AG04449 (cell line): ENCODE measurements at regions not wholly inside any gene's neighbourhood (a gene's known extent, or its start where the extent isn't known, plus 50 kb on each side); places are given as distances from the start of the nearest gene placed in this dataset.

Source experiments
- CTCF ChIA-PET: fragments of 350-600 bp; formaldehyde crosslinking; extraction: SDS; loops from one replicate; lab custom pipeline; 2021; ENCODE audit warnings: antibody characterized with exemption; lab: Yijun Ruan, JAX
- POLR2A ChIA-PET: fragments of 400-600, 350-600 bp; formaldehyde crosslinking; extraction: SDS; loops from one replicate; lab custom pipeline; 2020; ENCODE audit warnings: antibody characterized with exemption, inconsistent platforms; lab: Yijun Ruan, JAX
- DNase-seq: peaks from one replicate; pipeline ENCODE4 v3.0.0-alpha.2; 2010; ENCODE audit warnings: low read depth, low spot score
- H3K4me3 ChIP-seq: 2 replicates; pipeline ENCODE4 v1.5.1; 2011; ENCODE audit warnings: low read depth, mild to moderate bottlenecking, control low read depth, low read length
- CTCF ChIP-seq: IDR thresholded peaks from one replicate; pipeline ENCODE4 v1.5.1; 2011; ENCODE audit warnings: mild to moderate bottlenecking, moderate library complexity, low read length, control low read depth, inconsistent platforms; ENCODE audit not compliant: insufficient read depth; ENCODE audit errors: missing control alignments

GRCh38 chr12:91556909-91557308, 374.3 kb upstream of the DCN start:
- TF ChIP-seq CTCF, result no peak
- POLR2A ChIA-PET, result no interaction called here

DNA sequence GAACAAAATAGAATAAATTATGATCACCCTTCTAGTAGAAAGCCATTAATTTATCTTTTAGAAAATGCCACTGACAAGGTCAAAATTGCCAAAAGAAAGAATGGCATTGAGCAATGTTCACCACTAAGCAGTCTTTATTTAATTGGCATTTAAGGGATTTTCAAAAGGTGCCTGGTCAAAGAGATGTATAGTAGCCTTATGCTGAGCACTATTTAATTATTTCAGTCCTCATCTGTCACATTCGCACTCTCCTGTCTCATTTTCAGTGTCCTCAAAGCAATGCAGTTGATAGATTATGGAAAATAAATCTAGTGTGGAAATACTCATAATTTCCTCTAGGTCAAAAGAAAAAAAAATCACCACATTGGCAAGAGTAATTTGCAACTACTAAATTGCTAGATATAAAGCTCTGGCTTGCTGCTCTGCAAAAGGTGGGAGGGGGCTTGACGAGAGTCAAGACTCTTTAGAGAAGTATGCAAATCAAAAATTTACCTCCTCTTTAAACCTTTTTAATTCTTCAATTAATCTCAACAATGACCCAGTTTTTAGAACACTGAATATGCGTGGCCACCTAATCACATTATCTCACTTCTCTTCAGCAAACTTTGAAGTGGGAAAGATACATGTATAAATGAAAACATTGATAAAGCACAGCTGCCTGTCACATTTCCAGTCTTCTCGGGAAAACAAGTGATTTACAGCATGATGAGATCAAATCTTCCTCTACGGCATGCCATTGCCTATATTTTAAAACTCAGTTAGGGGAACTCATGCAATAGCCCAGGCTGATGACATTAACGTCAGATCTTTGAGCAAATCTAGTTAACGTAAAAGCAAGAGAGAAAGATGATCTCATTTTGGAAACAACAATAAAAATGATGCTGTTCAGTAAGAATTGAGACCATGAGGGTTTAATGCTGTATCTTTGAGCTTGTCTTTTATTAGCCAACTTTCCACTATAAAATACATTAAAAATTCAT, 373.1 kb upstream of the DCN start:
- TF ChIP-seq CTCF, result no peak
- POLR2A ChIA-PET, result no interaction called here
- no peak for DNase-seq
- CTCF ChIA-PET, result no interaction called here
- H3K4me3 ChIP-seq, result no peak overlapping the region

More at GRCh38 chr12:91556909-91557308, 374.3 kb upstream of the DCN start:
- DNase-seq, result no peak
- H3K4me3 ChIP-seq, result no peak overlapping the region
- CTCF ChIA-PET, result no interaction called here

- TF ChIP-seq CTCF, result no peak
- POLR2A ChIA-PET, result no interaction called here
- CTCF ChIA-PET, result no interaction called here
- no peak overlapping the region for H3K4me3 ChIP-seq
- no peak for DNase-seq
Measured at GRCh38 chr12:91551927-91552326, 369.3 kb upstream of the DCN start.

DNA sequence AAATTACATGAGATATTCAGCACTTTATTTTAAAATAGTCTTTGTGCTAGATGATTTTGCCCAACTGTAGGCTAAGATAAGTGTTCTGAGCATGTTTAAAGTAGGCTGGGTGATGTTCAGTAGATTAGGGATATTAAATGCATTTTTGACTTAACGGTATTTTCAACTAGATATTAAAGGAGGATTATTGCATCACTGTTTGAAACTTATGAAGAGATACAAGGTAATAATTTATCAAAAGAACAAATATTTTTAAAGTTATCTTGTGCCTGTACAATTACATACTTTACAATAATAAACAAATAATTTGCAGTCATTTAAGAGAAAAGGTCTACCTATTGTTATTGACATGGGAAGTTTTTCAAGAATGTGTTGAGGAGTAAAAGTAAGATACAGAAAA, 368.6 kb upstream of the DCN start:
- DNase-seq, result no peak
- H3K4me3 ChIP-seq, result no peak overlapping the region
- ChIA-PET POLR2A (no interaction called here), CTCF (no interaction called here)
- TF ChIP-seq CTCF, result no peak

DNA sequence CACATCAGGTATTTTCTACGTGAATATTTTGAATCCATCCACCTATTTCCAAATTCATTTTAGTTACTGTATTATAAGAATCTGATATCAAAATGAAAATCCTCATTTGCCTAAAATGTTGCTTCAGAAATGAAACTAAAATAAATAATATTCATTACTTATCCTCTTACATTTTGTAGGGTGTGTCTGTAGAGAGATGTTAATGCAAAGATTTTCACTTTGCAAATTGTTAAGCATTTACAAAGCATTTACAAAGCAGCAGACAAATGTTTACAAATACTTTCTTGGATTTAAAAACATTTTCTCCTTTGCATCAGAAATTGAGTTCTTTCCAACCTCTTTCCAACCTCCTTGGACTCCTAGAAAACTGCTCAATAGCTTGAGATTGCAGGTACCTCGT, 360.0 kb upstream of the DCN start:
- TF ChIP-seq CTCF, result no peak

DNA sequence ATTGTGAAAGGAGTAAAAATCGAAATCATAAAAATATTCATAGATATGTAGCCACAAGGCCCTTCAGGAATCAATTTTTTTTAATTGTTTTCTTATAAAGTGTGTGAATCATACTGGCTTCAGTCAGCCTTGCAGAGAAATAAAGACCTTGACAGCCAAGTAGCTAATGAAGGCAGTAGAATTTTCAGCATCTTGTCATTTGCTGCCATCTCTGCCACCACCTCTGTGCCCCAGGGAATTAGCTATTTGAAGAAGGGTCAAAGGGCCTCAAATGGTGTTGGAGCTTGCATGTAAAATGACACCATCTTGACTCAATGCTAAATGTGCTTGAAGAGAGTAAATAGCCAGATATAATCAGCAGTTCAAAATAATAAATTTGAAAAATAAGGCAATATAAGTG, 359.4 kb upstream of the DCN start:
- no peak for DNase-seq
- ChIA-PET POLR2A (no interaction called here), CTCF (no interaction called here)
- no peak for TF ChIP-seq CTCF
- H3K4me3 ChIP-seq, result no peak overlapping the region

More for the DNA sequence above, 360.0 kb upstream of the DCN start:
- no peak overlapping the region for H3K4me3 ChIP-seq
- ChIA-PET POLR2A (no interaction called here), CTCF (no interaction called here)
- no peak for DNase-seq
